ES-I3 (cell line): ENCODE measurements at regions not wholly inside any gene's neighbourhood (a gene's known extent, or its start where the extent isn't known, plus 50 kb on each side); places are given as distances from the start of the nearest gene placed in this dataset.

Experiments
- H3K36me3 ChIP-seq: 2 replicates; pipeline ENCODE4 v1.6.1; 2013; ENCODE audit warnings: mild to moderate bottlenecking, low read length, control low read depth, moderate library complexity; ENCODE audit not compliant: insufficient read depth
- H3K4me1 ChIP-seq: 2 replicates; pipeline ENCODE4 v1.6.1; 2013; ENCODE audit warnings: mild to moderate bottlenecking, control low read depth, low read length; ENCODE audit not compliant: insufficient read depth
- H3K9ac ChIP-seq: 2 replicates; pipeline ENCODE4 v1.6.1; 2013; ENCODE audit warnings: low read depth, mild to moderate bottlenecking, low read length, moderate library complexity
- H3K9me3 ChIP-seq: 2 replicates; pipeline ENCODE4 v1.6.1; 2013; ENCODE audit warnings: mild to moderate bottlenecking, low read length, moderate library complexity; ENCODE audit not compliant: control insufficient read depth, insufficient read depth

DNA sequence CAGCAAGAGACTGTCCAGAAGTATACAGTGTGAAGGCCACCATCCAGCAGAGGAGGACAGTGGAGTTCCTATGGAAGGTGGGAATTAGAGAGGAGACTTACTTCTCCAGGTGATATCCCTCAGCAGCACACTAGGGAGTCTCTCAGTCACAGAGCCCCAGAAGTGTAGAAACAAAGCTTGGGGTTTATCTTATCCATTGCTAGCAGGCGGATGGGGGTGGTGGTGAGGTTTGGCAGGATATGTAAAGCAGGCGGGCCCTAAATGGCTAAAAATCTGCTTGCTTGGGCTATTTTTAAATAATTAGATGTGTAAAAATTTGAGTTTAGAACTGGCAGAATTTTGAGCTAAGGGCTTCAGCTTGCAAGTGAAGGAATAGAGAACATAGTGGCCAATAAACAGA is 50.1 kb upstream of the RGS18 start:
- H3K9me3 ChIP-seq, result no peaks in the 10 kb centered on the region
- H3K36me3 ChIP-seq, result no peaks in the 10 kb centered on the region
- H3K9ac ChIP-seq, result no peak overlapping the region
- H3K4me1 ChIP-seq, result no peaks in the 10 kb centered on the region
